Natural killer cell (primary cell): ENCODE measurements at regions not wholly inside any gene's neighbourhood (a gene's known extent, or its start where the extent isn't known, plus 50 kb on each side); places are given as distances from the start of the nearest gene placed in this dataset.

ENCODE experiments used
- ATAC-seq, 3 donors: fragments of 150-1000 bp in 2 of 3; fragments of 200-7000 bp in 1 of 3; cut with Tn5 transposase; 1 replicate in 1 of 3; 2 replicates in 2 of 3; pipeline ENCODE4 v1.10.0; 2021; ENCODE audit warnings: mild to moderate bottlenecking in 2 of 3, moderate library complexity in 2 of 3
- DNase-seq, 2 donors: peaks; one replicate each; pipeline versions ENCODE4 v3.0.0 to v3.0.0-alpha.2; 2013 to 2021; ENCODE audit warnings: mixed read lengths in 1 of 2
- H3K27ac ChIP-seq: one replicate; pipeline ENCODE4 v1.5.1; 2013; ENCODE audit warnings: mild to moderate bottlenecking, low read length
- H3K27me3 ChIP-seq: one replicate; pipeline ENCODE4 v1.6.1; 2013; ENCODE audit warnings: low read length; ENCODE audit not compliant: control insufficient read depth, insufficient read depth
- H3K36me3 ChIP-seq: one replicate; pipeline ENCODE4 v1.6.1; 2013; ENCODE audit warnings: low read length; ENCODE audit not compliant: control insufficient read depth, insufficient read depth
- H3K4me1 ChIP-seq: one replicate; pipeline ENCODE4 v1.6.1; 2013; ENCODE audit warnings: low read length; ENCODE audit not compliant: control insufficient read depth, insufficient read depth
- H3K4me3 ChIP-seq: one replicate; pipeline ENCODE4 v1.5.1; 2013; ENCODE audit warnings: low read length
- H3K9me3 ChIP-seq: one replicate; pipeline ENCODE4 v1.6.1; 2013; ENCODE audit warnings: low read length; ENCODE audit not compliant: control insufficient read depth, insufficient read depth
- H3K27ac Mint-ChIP-seq, 2 donors: one replicate each; pipeline ENCODE4 v1.8.0; 2022; ENCODE audit warnings: mild to moderate bottlenecking in 2 of 2, mixed read lengths in 2 of 2, moderate library complexity in 1 of 2
- H3K27me3 Mint-ChIP-seq, 2 donors: one replicate each; pipeline ENCODE4 v1.8.0; 2022; ENCODE audit warnings: low read depth in 2 of 2, mixed read lengths in 2 of 2
- H3K36me3 Mint-ChIP-seq: one replicate; pipeline ENCODE4 v1.8.0; 2022; ENCODE audit warnings: mixed read lengths
- H3K4me1 Mint-ChIP-seq, 2 donors: one replicate each; pipeline ENCODE4 v1.8.0; 2022; ENCODE audit warnings: mixed read lengths in 2 of 2
- H3K4me3 Mint-ChIP-seq: one replicate; pipeline ENCODE4 v1.8.0; 2022; ENCODE audit warnings: mild to moderate bottlenecking, moderate library complexity, mixed read lengths
- H3K9me3 Mint-ChIP-seq, 2 donors: one replicate each; pipeline ENCODE4 v1.8.0; 2022; ENCODE audit warnings: mixed read lengths in 2 of 2
- WGBS: methylation state at CpG from one replicate; pipeline ENCODE4 v1.1.7; 2013; ENCODE audit warnings: missing lambda C conversion rate; ENCODE audit not compliant: insufficient coverage; 5-methylcytosine and 5-hydroxymethylcytosine counted together
- intact Hi-C: fragments of 100-400 bp; cut with micrococcal nuclease; formaldehyde crosslinking; loops from one replicate; pipeline ENCODE4 v1.14.2; 2022
- TF ChIP-seq, protein P1 (sequence below): fragments of 200-600 bp; IDR thresholded peaks from one replicate; pipeline ENCODE4 v1.8.0; 2022; ENCODE audit warnings: antibody characterized with exemption

DNA sequence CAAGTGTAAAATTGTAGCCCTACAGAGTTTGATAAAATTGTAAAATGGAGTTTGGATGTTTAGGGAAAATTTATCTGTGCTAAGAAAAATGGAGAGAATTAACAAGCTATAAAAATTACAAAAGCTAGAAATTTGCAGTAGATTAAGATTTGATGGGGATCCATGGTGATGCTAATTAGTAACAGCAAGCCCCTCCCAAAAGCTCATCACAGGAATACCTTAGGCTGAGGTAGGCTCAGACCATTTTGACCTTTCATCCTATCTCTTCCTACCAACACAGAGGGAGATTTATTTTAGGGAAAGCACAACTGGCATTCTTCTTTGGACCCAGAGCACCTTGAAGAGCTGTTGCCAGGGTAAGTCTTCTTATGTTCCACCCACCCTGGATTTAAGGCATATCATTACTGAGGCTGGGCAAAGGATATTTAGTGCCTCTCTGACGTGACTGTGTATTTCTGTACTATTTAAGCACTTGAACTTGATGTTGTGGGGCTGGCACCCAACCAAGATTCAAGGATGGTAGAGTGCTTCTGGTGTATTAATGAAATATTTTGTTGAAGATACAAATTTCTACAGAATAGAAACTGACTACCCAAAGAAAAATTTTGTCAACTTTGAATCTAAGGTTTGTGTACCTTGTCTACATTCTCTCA, 70.8 kb upstream of the SLC39A10 start:
- no peaks in the 10 kb centered on the region for H3K27me3 ChIP-seq
- Mint-ChIP-seq H3K27ac (no peak overlapping the region), H3K9me3 (no peaks in the 10 kb centered on the region), H3K4me3 (no peak overlapping the region), H3K27me3 (no peaks in the 10 kb centered on the region), H3K4me1 (no peaks in the 10 kb centered on the region), H3K36me3 (no peaks in the 10 kb centered on the region)
- no peaks in the 10 kb centered on the region for H3K36me3 ChIP-seq
- no peak overlapping the region for H3K4me3 ChIP-seq
- H3K9me3 ChIP-seq = no peaks in the 10 kb centered on the region
- TF ChIP-seq, protein P1, sequence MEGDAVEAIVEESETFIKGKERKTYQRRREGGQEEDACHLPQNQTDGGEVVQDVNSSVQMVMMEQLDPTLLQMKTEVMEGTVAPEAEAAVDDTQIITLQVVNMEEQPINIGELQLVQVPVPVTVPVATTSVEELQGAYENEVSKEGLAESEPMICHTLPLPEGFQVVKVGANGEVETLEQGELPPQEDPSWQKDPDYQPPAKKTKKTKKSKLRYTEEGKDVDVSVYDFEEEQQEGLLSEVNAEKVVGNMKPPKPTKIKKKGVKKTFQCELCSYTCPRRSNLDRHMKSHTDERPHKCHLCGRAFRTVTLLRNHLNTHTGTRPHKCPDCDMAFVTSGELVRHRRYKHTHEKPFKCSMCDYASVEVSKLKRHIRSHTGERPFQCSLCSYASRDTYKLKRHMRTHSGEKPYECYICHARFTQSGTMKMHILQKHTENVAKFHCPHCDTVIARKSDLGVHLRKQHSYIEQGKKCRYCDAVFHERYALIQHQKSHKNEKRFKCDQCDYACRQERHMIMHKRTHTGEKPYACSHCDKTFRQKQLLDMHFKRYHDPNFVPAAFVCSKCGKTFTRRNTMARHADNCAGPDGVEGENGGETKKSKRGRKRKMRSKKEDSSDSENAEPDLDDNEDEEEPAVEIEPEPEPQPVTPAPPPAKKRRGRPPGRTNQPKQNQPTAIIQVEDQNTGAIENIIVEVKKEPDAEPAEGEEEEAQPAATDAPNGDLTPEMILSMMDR = no peak
- intact Hi-C loops = no loop called here
- no peaks in the 10 kb centered on the region for H3K4me1 ChIP-seq
- no peak for DNase-seq
- no peak overlapping the region for H3K27ac ChIP-seq
- ATAC-seq = no peak
- 86% methylated on average over 1 of the region's 1 CpG for WGBS

GRCh38 chr2:195582188-195582587, 74.8 kb upstream of the SLC39A10 start:
- Mint-ChIP-seq H3K9me3 (no peaks in the 10 kb centered on the region), H3K27ac (peak overlapping the region in 1 of 2 donors; percentile 42), H3K4me3 (no peak overlapping the region), H3K4me1 (peaks cover 7 to 8% of the 10 kb centered on the region in 2 donors), H3K27me3 (no peaks in the 10 kb centered on the region), H3K36me3 (no peaks in the 10 kb centered on the region)
- no peaks in the 10 kb centered on the region for H3K36me3 ChIP-seq
- H3K27me3 ChIP-seq = no peaks in the 10 kb centered on the region
- no peak overlapping the region for H3K27ac ChIP-seq
- ATAC-seq (no peak), DNase-seq (no peak)
- H3K4me1 ChIP-seq = peaks cover 6% of the 10 kb centered on the region
- intact Hi-C loops = no loop called here
- TF ChIP-seq, protein P1 = no peak
- WGBS = 96% methylated on average over 1 of the region's 1 CpG
- no peaks in the 10 kb centered on the region for H3K9me3 ChIP-seq
- H3K4me3 ChIP-seq = no peak overlapping the region

- Mint-ChIP-seq H3K9me3 (no peaks in the 10 kb centered on the region), H3K36me3 (no peaks in the 10 kb centered on the region), H3K27me3 (no peaks in the 10 kb centered on the region), H3K4me3 (no peak overlapping the region), H3K4me1 (peaks cover 16 to 18% of the 10 kb centered on the region in 2 donors), H3K27ac (no peak overlapping the region)
- TF ChIP-seq, protein P1 = no peak
- Histone ChIP-seq H3K27me3 (no peaks in the 10 kb centered on the region), H3K9me3 (no peaks in the 10 kb centered on the region), H3K4me3 (no peak overlapping the region), H3K27ac (no peak overlapping the region), H3K4me1 (peaks cover 10% of the 10 kb centered on the region), H3K36me3 (no peaks in the 10 kb centered on the region)
- DNase-seq = no peak
- 31% methylated on average over 2 of the region's 2 CpGs for WGBS
- intact Hi-C loops = no loop called here
- peak in 1 of 3 donors; percentile 67 for ATAC-seq
Observed at GRCh38 chr2:195579776-195580555, 77.1 kb upstream of the SLC39A10 start.
